Stimulated activated naive B cell treated with anti-CD40 and anti-IgM and Interleukin-4, amounts not matched to agents 10 μg/mL and 1 μg/mL and 100 μg/mL, for 72 hours (primary cell): ENCODE measurements at regions not wholly inside any gene's neighbourhood (a gene's known extent, or its start where the extent isn't known, plus 50 kb on each side); places are given as distances from the start of the nearest gene placed in this dataset.
"Not testable (repeated sequence)": the region's sequence is repeated elsewhere in the genome, so short reads cannot be mapped to it uniquely, and the experiment has no call there.

Experiments used
- ATAC-seq, 2 donors: fragments of 150-1000 bp; cut with Tn5 transposase; replicated peaks; 2 replicates each; pipeline ENCODE4 v1.10.0; 2021; ENCODE audit warnings: moderate library complexity in 1 of 2
- DNase-seq: peaks from one replicate; pipeline ENCODE4 v3.0.0; 2021
- H3K27ac Mint-ChIP-seq: one replicate; pipeline ENCODE4 v1.8.0; 2022; ENCODE audit warnings: mild to moderate bottlenecking, mixed read lengths
- H3K27me3 Mint-ChIP-seq, 2 donors: one replicate each; pipeline ENCODE4 v1.8.0; 2022; ENCODE audit warnings: mixed read lengths in 2 of 2
- H3K36me3 Mint-ChIP-seq, 2 donors: one replicate each; pipeline ENCODE4 v1.8.0; 2022; ENCODE audit warnings: mixed read lengths in 2 of 2, mild to moderate bottlenecking in 1 of 2
- H3K4me1 Mint-ChIP-seq, 2 donors: one replicate each; pipeline ENCODE4 v1.8.0; 2022; ENCODE audit warnings: mixed read lengths in 2 of 2, mild to moderate bottlenecking in 1 of 2
- H3K4me3 Mint-ChIP-seq, 2 donors: one replicate each; pipeline ENCODE4 v1.8.0; 2022; ENCODE audit warnings: mild to moderate bottlenecking in 2 of 2, mixed read lengths in 2 of 2, moderate library complexity in 1 of 2
- H3K9me3 Mint-ChIP-seq, 2 donors: one replicate each; pipeline ENCODE4 v1.8.0; 2022; ENCODE audit warnings: mixed read lengths in 2 of 2, mild to moderate bottlenecking in 1 of 2

DNA sequence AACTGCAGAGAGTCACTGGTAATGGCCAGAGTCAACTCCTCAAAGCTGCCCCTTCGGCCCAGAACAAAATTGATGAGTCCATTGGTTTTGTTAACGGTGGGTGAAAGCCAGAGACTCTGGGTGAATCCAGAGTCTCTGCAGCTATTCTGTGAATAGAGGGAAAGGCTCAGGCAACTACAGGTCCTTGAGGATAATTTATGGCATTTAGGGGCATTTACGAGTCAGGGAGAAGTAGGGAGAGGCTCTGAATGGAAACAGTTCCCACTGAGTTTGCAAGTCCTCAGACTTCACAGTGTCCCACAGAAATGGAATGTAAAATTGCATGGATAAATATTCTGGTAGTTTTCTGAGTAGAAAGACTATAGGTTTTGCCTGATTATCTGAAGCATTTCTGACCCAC is 257.8 kb downstream of the SEC61B start:
- Mint-ChIP-seq H3K36me3 (peaks cover 20 to 24% of the 10 kb centered on the region in 2 donors), H3K4me3 (no peak overlapping the region), H3K27ac (no peak overlapping the region), H3K4me1 (peaks cover 23 to 51% of the 10 kb centered on the region in 2 donors), H3K27me3 (no peaks in the 10 kb centered on the region), H3K9me3 (peaks cover 11 to 13% of the 10 kb centered on the region in 2 donors)
- ATAC-seq (no peak), DNase-seq (no peak)

DNA sequence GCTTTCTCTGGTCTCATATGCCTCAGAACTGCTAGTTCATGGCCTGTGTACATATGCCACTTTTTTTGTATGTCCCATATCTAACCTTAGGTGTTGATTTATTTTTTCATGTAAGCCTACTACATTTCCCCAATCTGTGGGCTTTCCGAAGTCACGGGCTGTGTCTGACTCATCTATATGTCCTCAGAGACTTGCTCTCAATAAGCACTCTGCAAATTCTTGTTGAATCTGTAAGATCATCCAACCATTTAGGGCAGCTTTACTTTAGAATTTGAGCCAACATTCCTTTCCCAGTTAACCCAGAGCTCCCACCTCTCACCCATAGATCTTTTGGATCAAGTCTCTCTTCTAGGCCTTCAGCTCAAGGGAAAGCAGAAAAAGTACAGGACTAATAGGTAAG is 263.4 kb downstream of the SEC61B start:
- peaks cover 6 to 12% of the 10 kb centered on the region in 2 donors for H3K9me3 Mint-ChIP-seq
- H3K36me3 Mint-ChIP-seq, result peaks cover 17% of the 10 kb centered on the region in 2 donors
- ATAC-seq, result peak; percentile 93 to 94
- no peak for DNase-seq
- H3K4me3 Mint-ChIP-seq, result peak overlapping the region; percentile 33 to 53
- H3K27me3 Mint-ChIP-seq, result no peaks in the 10 kb centered on the region
- peaks cover 31 to 43% of the 10 kb centered on the region in 2 donors for H3K4me1 Mint-ChIP-seq
- H3K27ac Mint-ChIP-seq, result peak overlapping the region; percentile 95

DNA sequence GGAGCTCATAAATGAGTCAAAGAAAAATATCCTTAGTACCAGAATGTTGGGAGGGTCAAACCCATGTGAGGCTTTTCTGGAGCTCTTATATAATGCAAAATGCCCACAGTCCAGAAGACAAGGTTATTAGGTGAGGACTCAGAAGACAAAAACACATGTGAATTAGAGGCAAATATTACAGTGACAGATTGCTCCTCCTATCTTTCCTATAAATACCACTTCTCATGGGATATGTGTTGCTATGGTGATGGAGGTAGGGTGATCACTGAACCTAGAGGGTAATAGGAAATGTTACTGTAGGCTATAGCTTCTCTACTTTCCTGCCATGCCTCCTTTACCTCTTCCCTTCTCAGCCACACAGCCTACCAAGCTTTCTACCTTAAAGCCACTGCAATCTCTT is 264.6 kb downstream of the SEC61B start:
- H3K36me3 Mint-ChIP-seq, result peaks cover 17 to 19% of the 10 kb centered on the region in 2 donors
- peaks cover 4 to 5% of the 10 kb centered on the region in 2 donors for H3K9me3 Mint-ChIP-seq
- ATAC-seq (peak; percentile 17 to 21), DNase-seq (no peak)
- no peaks in the 10 kb centered on the region for H3K27me3 Mint-ChIP-seq
- H3K4me3 Mint-ChIP-seq, result no peak overlapping the region
- H3K4me1 Mint-ChIP-seq, result peaks cover 36 to 44% of the 10 kb centered on the region in 2 donors
- H3K27ac Mint-ChIP-seq, result peak overlapping the region; percentile 73

DNA sequence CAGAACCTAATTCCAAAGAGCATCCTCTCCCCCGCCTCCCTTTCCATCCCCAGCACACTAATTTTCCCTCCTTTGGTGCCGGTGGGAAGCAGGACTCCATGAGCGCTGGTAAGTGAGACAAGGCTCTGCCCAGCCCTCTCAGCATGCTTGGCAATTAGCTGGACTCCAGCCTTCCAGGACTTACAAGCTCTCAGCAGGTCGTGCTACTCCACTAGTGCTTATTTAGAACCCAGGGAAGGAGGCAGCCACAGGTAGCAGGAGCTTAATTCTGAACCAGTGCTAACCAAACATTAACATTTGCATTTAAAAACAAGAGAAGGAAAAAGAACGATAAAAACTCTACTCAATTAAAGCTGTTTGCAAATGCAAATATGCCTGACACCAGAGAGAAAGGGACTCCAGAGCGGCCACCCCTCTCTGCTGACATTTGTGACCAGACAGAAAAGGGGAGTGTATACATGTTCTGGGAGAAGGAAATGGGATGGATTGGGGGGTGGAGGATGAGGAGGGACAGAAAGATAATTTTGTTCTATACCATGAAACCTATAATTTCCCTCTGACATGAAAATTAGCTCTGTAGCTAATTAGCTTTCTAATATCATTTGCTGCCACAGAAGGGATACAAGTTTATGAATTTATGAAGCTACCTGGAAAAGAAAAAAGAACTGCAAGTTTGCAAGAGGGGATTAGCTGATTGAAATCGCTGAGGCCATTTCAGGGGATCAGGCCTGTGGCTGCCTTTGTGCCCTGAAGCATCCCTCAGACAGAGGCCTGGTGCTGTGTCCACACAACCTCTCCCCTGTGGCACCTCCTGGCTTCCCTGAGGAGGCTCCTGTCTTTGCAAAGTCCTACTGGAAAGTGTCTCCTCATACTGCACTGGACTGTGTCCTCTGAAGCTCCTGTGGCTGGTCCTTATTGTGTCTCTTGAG is 266.3 kb downstream of the SEC61B start:
- Mint-ChIP-seq H3K4me1 (peaks cover 47 to 61% of the 10 kb centered on the region in 2 donors), H3K27ac (peak overlapping the region; percentile 89), H3K27me3 (no peaks in the 10 kb centered on the region), H3K36me3 (peaks cover 22 to 26% of the 10 kb centered on the region in 2 donors), H3K9me3 (peaks cover 2 to 7% of the 10 kb centered on the region in 2 donors), H3K4me3 (peak overlapping the region in 1 of 2 donors; percentile 15)
- DNase-seq (no peak), ATAC-seq (no peak)

DNA sequence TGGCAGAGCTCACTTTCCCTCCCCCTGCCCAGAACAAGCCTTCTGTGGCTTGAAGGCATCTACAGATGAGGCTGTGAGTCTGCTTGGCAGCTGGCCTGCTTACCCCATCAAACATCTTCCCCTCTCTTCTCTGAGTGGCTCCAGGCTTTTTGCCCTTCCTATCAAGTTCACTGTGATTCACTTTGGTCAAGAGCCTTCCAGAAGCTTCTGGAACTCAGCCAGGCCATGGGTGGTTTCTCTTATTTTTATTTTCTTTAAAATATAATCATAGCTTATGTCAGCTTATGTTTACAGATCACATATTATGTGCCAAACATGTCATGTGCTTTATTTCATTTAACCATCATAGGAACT is 267.0 kb downstream of the SEC61B start:
- Mint-ChIP-seq H3K27ac (peak overlapping the region; percentile 82), H3K27me3 (no peaks in the 10 kb centered on the region), H3K9me3 (peaks cover 0 to 7% of the 10 kb centered on the region in 2 donors), H3K4me1 (peaks cover 48 to 62% of the 10 kb centered on the region in 2 donors), H3K36me3 (peaks cover 19 to 26% of the 10 kb centered on the region in 2 donors), H3K4me3 (no peak overlapping the region)
- ATAC-seq (no peak), DNase-seq (no peak)

DNA sequence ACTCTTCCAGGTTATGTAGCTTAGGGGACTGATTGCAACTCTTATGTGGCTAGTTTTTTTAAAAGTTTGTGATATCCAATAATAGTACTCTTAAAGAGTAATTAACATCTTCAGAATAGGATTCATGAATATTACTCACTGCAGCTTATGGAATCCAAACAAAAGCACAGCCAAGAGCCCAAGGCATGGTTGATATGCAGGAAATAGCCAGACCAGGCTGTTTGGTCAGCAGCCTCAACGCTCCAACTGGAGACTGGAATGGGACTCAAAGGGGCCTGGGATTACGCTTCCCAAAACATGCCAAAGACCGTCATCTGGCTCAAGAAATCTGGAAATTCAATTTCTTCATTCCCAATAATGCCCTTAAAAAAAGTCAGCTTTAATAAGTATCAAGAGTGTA is 268.6 kb downstream of the SEC61B start:
- H3K27me3 Mint-ChIP-seq, result no peaks in the 10 kb centered on the region
- peaks cover 0 to 3% of the 10 kb centered on the region in 2 donors for H3K9me3 Mint-ChIP-seq
- ATAC-seq (no peak), DNase-seq (no peak)
- no peak overlapping the region for H3K27ac Mint-ChIP-seq
- H3K4me3 Mint-ChIP-seq, result no peak overlapping the region
- peaks cover 14 to 19% of the 10 kb centered on the region in 2 donors for H3K36me3 Mint-ChIP-seq
- peaks cover 40 to 59% of the 10 kb centered on the region in 2 donors for H3K4me1 Mint-ChIP-seq

DNA sequence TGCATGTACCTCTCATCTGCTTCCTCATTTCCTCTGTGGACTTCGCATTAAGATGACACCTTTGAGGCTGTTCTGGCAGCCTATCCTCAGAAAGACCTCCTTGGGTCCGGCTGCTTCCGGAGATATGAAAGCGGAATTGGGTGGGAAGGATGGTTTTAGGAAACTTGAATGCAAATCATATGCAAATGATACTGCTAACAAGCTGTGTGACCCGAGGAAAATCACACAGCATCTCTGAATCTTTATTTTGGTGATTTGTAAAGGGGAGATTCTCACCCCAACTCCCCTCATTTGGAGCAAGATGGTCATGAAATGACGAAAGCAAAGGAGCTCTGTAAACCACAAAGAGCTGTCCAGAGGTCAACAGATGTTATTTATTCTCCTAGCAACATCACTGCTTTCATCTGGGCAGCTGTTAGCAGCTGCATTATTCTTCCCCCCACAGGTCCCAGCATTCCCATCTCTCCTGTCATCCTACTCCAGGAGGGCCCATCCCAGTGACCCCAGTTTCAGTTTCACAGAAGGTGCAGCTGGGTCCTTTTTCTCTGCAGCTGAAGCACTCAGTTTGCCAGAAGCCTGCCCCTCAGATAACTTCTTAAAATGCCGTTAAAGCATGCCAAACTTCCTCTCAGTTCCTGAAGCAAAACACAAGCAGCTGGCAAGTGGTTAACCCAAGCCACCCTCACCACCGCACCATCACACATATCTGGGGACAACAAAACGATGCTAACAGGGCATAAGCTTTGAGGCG is 269.5 kb downstream of the SEC61B start:
- peak overlapping the region; percentile 17 to 41 for H3K4me3 Mint-ChIP-seq
- H3K27me3 Mint-ChIP-seq, result no peaks in the 10 kb centered on the region
- peaks cover 0 to 3% of the 10 kb centered on the region in 2 donors for H3K9me3 Mint-ChIP-seq
- peak overlapping the region; percentile 91 for H3K27ac Mint-ChIP-seq
- ATAC-seq, result peak; percentile 88 to 90
- peak; percentile 58 for DNase-seq
- peaks cover 20 to 23% of the 10 kb centered on the region in 2 donors for H3K36me3 Mint-ChIP-seq
- H3K4me1 Mint-ChIP-seq, result peaks cover 37 to 59% of the 10 kb centered on the region in 2 donors

DNA sequence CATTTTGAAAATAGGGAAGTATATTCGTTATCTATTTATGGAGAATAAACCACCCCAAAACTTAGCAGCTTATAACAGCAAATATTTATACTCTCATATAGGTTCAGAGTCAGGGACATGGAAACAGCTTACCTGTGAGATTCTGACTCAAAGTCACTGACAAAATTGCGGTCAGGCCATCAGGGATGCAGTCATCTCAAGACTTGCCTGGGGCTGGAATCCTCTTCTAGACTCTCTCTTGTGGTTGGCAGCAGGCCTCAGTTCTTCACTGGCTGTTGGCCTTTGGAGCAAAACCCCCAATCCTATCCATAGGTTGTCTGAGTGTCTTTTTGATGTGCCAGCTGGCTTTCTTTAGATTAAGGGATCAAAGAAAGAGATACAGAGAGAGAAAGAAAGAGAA is 275.6 kb downstream of the SEC61B start:
- DNase-seq (no peak), ATAC-seq (peak; percentile 38 to 42)
- H3K27me3 Mint-ChIP-seq, result no peaks in the 10 kb centered on the region
- H3K4me3 Mint-ChIP-seq, result no peak overlapping the region
- H3K36me3 Mint-ChIP-seq, result peaks cover 19 to 21% of the 10 kb centered on the region in 2 donors
- H3K9me3 Mint-ChIP-seq, result peaks cover 0 to 5% of the 10 kb centered on the region in 2 donors
- H3K27ac Mint-ChIP-seq, result no peak overlapping the region
- H3K4me1 Mint-ChIP-seq, result peaks cover 9 to 24% of the 10 kb centered on the region in 2 donors

DNA sequence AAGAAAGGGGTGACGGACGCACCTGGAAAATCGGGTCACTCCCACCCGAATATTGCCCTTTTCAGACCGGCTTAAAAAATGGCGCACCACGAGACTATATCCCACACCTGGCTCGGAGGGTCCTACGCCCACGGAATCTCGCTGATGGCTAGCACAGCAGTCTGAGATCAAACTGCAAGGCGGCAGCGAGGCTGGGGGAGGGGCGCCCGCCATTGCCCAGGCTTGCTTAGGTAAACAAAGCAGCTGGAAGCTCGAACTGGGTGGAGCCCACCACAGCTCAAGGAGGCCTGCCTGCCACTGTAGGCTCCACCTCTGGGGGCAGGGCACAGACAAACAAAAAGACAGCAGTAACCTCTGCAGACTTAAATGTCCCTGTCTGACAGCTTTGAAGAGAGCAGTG is 276.9 kb downstream of the SEC61B start:
- not testable (repeated sequence) for H3K9me3 Mint-ChIP-seq, H3K4me3 Mint-ChIP-seq, H3K27ac Mint-ChIP-seq, DNase-seq, ATAC-seq, H3K27me3 Mint-ChIP-seq
- H3K4me1 Mint-ChIP-seq, result peaks cover 4 to 15% of the 10 kb centered on the region in 2 donors
- H3K36me3 Mint-ChIP-seq, result peaks cover 15 to 19% of the 10 kb centered on the region in 2 donors

DNA sequence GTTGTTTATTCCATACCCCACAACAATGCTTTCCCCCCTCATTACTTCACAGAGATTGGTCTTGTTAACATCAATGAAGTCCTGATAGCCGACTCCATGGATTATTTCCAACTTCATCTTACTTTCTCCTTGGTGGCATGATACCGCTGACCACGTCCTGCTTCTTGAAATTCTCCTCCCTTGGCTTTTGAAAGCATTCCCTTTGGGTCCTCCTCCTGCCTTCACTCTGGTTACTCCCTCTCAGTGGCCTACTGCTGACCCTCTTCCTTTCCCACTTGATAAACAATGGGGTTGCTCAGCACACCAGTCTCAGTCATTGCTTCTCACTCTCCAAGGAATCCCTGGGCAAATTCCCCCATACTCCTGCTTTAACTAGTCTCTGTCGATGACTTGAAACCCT is 283.9 kb downstream of the SEC61B start:
- H3K4me3 Mint-ChIP-seq, result no peak overlapping the region
- peaks cover 0 to 1% of the 10 kb centered on the region in 2 donors for H3K9me3 Mint-ChIP-seq
- peaks cover 7 to 9% of the 10 kb centered on the region in 2 donors for H3K36me3 Mint-ChIP-seq
- peaks cover 29 to 47% of the 10 kb centered on the region in 2 donors for H3K4me1 Mint-ChIP-seq
- no peaks in the 10 kb centered on the region for H3K27me3 Mint-ChIP-seq
- DNase-seq, result no peak
- H3K27ac Mint-ChIP-seq, result peak overlapping the region; percentile 38
- no peak for ATAC-seq

DNA sequence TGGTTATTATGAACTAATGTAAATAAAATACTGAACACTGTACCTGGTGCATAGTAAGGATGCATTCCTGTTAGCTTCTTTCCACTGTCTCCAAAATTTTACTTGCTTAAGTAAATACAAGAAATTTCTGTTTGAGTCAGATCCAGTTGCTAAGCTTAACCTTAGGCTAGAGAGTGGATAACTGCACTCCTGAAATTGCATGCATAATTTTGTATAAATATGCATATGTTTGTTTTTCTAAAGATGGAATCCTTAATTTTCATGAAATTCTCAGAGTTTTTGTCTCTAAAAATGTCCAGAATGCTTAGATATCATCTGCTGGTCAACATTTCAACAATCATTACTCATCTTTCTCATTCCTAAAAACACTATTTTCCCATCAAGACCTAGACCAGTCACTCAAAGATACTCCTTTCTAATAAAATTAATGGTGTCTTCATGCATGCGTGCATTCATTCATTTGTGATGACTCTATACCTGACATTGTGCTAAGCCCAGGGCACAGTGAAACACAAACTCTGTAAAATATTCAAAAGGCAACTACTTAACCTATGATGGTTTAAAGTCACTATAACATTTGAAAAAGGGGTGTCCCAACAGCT is 284.8 kb downstream of the SEC61B start:
- DNase-seq, result no peak
- ATAC-seq, result no peak
- Mint-ChIP-seq H3K27me3 (no peaks in the 10 kb centered on the region), H3K4me1 (peaks cover 33 to 56% of the 10 kb centered on the region in 2 donors), H3K4me3 (no peak overlapping the region), H3K36me3 (peaks cover 7 to 9% of the 10 kb centered on the region in 2 donors), H3K27ac (no peak overlapping the region), H3K9me3 (peaks cover 0 to 1% of the 10 kb centered on the region in 2 donors)

DNA sequence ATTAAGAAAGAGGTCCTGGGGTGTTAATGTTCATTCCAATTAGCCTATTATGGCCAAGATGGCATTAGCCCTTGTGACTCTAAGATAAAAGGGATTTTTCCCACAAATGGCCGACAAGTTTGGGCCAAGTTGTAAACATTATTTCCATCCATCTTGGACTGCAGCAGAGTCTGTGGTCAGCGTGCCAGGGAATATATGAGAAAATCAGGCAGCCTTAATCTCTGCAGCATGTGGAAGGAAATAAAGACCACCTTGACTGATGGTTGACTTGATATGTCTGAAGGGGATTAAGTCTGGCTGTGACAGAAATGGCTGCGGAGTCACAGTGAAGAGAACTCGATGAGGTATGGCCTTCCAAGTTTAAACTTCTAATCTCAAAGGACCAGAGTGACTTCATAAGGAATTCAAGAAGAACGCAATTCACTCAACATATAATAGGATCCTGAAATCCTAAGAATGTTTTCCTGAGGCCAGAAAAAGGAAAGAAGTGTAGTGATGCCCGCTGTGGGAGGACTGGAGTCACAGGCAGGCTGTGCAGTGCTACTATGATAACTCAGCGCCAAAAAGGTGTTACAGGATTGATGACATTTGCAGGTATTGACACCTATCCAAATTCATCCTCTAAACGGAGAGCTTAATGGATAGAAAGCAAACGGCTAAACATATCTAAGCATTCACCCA is 287.1 kb downstream of the SEC61B start:
- no peak for ATAC-seq
- Mint-ChIP-seq H3K27ac (peak overlapping the region; percentile 93), H3K36me3 (peaks cover 15 to 16% of the 10 kb centered on the region in 2 donors), H3K9me3 (peaks cover 5 to 7% of the 10 kb centered on the region in 2 donors), H3K4me1 (peaks cover 48 to 78% of the 10 kb centered on the region in 2 donors), H3K4me3 (peak overlapping the region in 1 of 2 donors; percentile 35), H3K27me3 (no peaks in the 10 kb centered on the region)
- no peak for DNase-seq

DNA sequence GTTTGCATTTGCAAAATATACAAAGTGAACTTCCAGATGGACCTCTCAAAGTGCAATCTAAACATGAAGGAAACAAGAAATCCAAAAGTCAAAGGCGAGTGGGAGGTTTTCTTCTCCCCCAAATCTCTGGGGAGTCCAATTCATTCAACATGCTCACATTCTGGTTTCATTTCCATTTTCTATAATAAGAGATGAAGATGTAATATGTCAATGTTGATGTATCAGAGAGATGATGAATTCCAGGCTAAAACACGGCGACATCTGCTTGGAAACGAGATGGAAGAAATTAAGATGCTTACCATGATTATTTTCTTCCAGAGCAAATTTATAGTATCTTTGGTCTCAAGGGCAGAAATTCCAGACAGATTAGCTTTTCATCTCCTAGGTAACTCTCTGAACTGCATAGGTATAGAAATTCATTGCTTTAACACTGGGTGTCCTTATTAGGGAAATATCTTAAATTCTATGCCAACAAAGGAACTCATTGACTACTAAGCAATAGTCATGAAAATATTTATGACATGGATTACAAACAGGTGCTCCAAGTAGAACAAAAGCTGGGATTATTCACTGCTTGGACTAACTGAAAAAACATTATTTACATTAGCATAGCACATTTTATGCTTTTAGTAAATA is 287.9 kb downstream of the SEC61B start:
- ATAC-seq, result peak; percentile 44 to 48
- Mint-ChIP-seq H3K36me3 (peaks cover 15 to 19% of the 10 kb centered on the region in 2 donors), H3K27me3 (no peaks in the 10 kb centered on the region), H3K27ac (peak overlapping the region; percentile 93), H3K4me1 (peaks cover 51 to 86% of the 10 kb centered on the region in 2 donors), H3K4me3 (peak overlapping the region; percentile 35 to 63), H3K9me3 (peaks cover 5 to 6% of the 10 kb centered on the region in 2 donors)
- DNase-seq, result peak; percentile 46
